Activated CD4-positive, alpha-beta T cell treated with anti-CD3 and anti-CD28 coated beads for 36 hours (primary cell): ENCODE measurements at regions not wholly inside any gene's neighbourhood (a gene's known extent, or its start where the extent isn't known, plus 50 kb on each side); places are given as distances from the start of the nearest gene placed in this dataset.

Experiments
- ATAC-seq: fragments of 200-7000 bp; cut with Tn5 transposase; one replicate; pipeline ENCODE4 v1.10.0; 2021; ENCODE audit warnings: mild to moderate bottlenecking, moderate library complexity
- CTCF ChIA-PET: fragments of 350-600 bp; sonication (Branson Sonifier 250); formaldehyde crosslinking; loops from one replicate; lab custom pipeline; 2021; ENCODE audit warnings: antibody characterized with exemption; lab: Charles Lee
- POLR2A ChIA-PET: fragments of 350-600 bp; sonication (Branson Sonifier 250); formaldehyde crosslinking; loops from one replicate; lab custom pipeline; 2021; ENCODE audit warnings: antibody characterized with exemption, inconsistent platforms; lab: Charles Lee
- DNase-seq: peaks from one replicate; pipeline ENCODE4 v3.0.0-alpha.2; 2020
- H3K27ac Mint-ChIP-seq: one replicate; pipeline ENCODE4 v1.8.0; 2021; ENCODE audit warnings: mixed read lengths
- H3K27me3 Mint-ChIP-seq: one replicate; pipeline ENCODE4 v1.8.0; 2021; ENCODE audit warnings: mixed read lengths
- H3K36me3 Mint-ChIP-seq: one replicate; pipeline ENCODE4 v1.8.0; 2021; ENCODE audit warnings: low read depth, mixed read lengths
- H3K4me1 Mint-ChIP-seq: one replicate; pipeline ENCODE4 v1.8.0; 2021; ENCODE audit warnings: mixed read lengths
- H3K4me3 Mint-ChIP-seq: one replicate; pipeline ENCODE4 v1.8.0; 2021; ENCODE audit warnings: mild to moderate bottlenecking, moderate library complexity, mixed read lengths
- H3K9me3 Mint-ChIP-seq: one replicate; pipeline ENCODE4 v1.8.0; 2021; ENCODE audit warnings: low read depth, mixed read lengths
- intact Hi-C, 2 experiments: fragments of 100-400 bp; cut with DNase I in 1 of 2; cut with micrococcal nuclease in 1 of 2; formaldehyde crosslinking; loops; one replicate each; pipeline versions ENCODE4 v1.14.2 to v1.15.1; 2022 to 2024; cut with DNase I, micrococcal nuclease

DNA sequence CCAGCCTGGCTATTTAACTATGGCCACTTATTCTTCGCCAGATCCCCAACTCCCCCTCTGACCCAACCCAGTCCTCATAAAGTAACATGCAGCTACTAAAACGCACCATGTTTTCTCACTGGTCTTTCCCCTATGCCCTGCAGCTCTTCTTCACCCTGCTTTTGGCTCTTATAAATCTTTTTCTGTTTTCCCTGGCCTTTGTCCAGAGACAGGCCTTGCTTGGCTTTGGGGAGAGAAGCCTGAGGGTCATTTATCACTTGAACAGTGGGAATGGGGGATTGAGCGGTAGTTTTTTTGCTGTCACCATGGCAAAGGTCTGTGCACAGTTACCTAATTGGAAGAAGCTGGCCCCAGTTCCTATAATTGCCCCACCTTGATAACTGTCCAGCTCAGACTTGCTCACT is 202.9 kb upstream of the NT5C1B start:
- Mint-ChIP-seq H3K27ac (no peak overlapping the region), H3K27me3 (no peaks in the 10 kb centered on the region), H3K4me1 (no peaks in the 10 kb centered on the region), H3K36me3 (no peaks in the 10 kb centered on the region), H3K9me3 (no peaks in the 10 kb centered on the region), H3K4me3 (no peak overlapping the region)
- POLR2A ChIA-PET, result no interaction called here
- ATAC-seq (no peak), DNase-seq (no peak)
- CTCF ChIA-PET, result interaction anchor here (0.8 kb wide), 1 partner anchor 9 kb away, joined by 3 read pairs; no protein-coding TSS in a partner anchor
- intact Hi-C loops, result no loop called here

DNA sequence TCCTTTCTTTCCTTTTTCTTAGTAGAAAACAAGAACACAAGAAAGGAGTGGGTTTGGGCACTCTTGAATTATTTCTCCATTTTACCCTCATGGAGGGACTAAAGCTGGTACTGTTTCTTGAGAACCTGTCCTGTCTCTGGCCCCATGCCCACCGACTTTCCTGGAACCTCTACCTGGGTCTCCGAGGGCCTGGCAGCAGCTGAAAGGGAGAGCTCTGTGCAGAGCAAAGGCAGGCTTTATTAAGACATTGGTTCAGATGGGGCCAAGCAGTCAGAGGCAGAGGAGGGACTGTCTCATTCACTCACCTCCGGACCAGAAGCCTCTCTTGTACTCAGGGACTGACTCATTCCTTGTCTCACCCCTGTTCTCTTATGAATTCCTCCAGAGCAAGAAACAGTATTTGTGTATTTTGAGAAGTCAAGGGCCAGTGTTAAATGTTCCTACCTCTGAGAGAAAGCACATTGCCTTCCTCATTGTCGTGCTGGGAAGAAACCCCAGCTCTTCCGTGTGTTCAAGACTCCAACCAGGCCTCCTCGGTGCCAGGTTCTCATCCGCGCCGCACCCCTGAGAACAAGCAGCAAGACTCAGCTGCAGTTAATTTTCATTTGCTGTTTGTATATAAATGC is 201.9 kb upstream of the NT5C1B start:
- ATAC-seq (no peak), DNase-seq (no peak)
- no peak overlapping the region for H3K4me3 Mint-ChIP-seq
- CTCF ChIA-PET, result no interaction called here
- intact Hi-C loops, result no loop called here
- no peak overlapping the region for H3K27ac Mint-ChIP-seq
- no peaks in the 10 kb centered on the region for H3K9me3 Mint-ChIP-seq
- H3K27me3 Mint-ChIP-seq, result no peaks in the 10 kb centered on the region
- no peaks in the 10 kb centered on the region for H3K36me3 Mint-ChIP-seq
- POLR2A ChIA-PET, result no interaction called here
- H3K4me1 Mint-ChIP-seq, result no peaks in the 10 kb centered on the region

DNA sequence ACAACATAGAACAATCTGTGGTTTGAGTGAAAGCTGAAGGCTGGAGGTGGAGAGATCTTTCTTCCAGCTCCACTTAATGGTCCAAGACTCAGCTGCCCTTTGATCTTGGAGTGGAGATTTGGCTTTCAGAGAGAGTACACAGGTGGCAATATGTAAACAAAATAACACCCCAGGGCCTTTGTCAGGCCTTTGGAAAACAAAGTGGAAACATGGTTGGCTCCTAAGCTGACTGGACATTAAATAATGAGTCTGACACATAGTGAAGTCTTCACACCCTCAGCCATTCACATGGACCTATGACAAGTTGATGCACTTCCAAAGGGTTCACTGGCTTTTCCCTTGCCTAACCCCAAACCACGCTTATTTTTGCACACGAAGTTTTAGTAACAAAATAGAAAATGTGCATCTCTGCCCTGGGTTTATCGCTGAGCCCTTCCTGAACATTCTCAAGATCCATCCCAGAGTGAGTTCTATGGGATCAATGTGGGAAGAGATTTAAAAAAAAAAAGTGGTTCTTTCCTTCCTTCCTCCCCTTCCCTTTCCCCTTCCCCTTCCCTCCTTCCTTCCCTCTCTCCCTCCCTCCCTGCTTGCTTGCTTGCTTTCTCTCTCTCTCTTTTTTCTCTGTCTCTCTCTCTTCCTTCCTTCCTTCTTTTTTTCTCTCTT is 201.3 kb upstream of the NT5C1B start:
- ChIA-PET CTCF (no interaction called here), POLR2A (no interaction called here)
- Mint-ChIP-seq H3K4me3 (no peak overlapping the region), H3K4me1 (no peaks in the 10 kb centered on the region), H3K36me3 (no peaks in the 10 kb centered on the region), H3K27ac (no peak overlapping the region), H3K9me3 (no peaks in the 10 kb centered on the region), H3K27me3 (no peaks in the 10 kb centered on the region)
- intact Hi-C loops, result no loop called here
- ATAC-seq (no peak), DNase-seq (no peak)

DNA sequence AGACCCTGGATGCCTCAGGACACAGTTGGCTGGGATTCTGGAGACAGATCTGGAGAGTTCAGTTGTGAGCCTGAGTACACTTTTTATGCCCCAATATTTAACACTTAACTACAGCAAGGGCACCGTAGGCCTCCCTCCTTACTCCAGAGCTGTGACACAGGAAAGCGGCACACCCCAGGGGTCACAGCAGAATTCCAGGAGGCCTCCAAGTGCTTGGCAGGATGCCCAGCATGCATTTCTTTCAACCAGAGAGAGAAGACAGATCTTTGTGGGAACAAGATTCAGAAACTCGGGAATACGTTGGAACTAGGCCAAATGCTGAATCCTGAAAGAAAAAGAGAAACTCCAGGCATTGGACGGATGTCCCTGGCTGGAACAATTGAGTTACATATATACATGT is 199.2 kb upstream of the NT5C1B start:
- H3K9me3 Mint-ChIP-seq, result no peaks in the 10 kb centered on the region
- ChIA-PET CTCF (no interaction called here), POLR2A (no interaction called here)
- ATAC-seq (no peak), DNase-seq (no peak)
- H3K4me3 Mint-ChIP-seq, result no peak overlapping the region
- peaks cover 5% of the 10 kb centered on the region for H3K36me3 Mint-ChIP-seq
- no peak overlapping the region for H3K27ac Mint-ChIP-seq
- H3K27me3 Mint-ChIP-seq, result no peaks in the 10 kb centered on the region
- H3K4me1 Mint-ChIP-seq, result no peaks in the 10 kb centered on the region
- intact Hi-C loops, result no loop called here

DNA sequence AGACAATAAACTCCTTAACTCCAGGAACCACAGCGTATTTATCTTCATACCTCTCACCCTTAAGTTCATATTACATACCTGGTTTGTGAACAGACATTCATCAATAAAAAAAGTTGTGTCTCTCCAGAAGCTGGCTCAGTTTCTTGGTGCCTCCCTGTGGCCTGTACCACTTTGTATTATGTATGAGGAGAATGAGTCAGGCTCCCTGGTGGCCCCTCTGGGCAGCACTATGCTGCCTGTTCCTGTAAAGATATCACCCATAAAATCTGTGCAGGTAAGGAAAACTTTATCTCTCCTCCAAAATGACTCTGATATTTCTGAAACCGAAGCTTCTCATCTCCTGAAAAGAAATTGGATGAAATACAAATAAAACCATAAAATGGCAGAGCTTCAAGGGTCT is 198.4 kb upstream of the NT5C1B start:
- ChIA-PET POLR2A (no interaction called here), CTCF (no interaction called here)
- ATAC-seq (no peak), DNase-seq (no peak)
- Mint-ChIP-seq H3K9me3 (no peaks in the 10 kb centered on the region), H3K4me3 (no peak overlapping the region), H3K4me1 (no peaks in the 10 kb centered on the region), H3K27ac (no peak overlapping the region), H3K36me3 (peaks cover 5% of the 10 kb centered on the region), H3K27me3 (no peaks in the 10 kb centered on the region)
- intact Hi-C loops, result no loop called here

DNA sequence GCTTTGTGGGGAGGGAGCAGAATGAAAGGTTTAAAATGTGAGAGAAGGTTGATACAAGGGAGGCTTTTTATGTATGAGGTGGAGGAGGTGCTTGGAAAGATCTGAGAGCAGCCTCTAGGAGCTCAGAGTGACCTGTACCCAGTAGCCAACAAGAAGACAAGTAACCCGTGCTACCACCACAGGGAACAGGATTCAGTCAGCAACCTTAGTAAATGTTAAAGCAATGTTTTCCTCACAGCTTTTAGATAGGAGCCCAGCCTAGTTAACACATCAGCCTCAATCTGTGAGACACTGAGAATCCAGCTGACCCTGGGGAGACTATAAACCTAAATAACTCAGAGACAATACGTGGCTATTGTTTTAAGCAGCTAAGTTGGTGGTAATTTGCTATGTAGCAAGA is 194.9 kb upstream of the NT5C1B start:
- H3K27ac Mint-ChIP-seq, result no peak overlapping the region

DNA sequence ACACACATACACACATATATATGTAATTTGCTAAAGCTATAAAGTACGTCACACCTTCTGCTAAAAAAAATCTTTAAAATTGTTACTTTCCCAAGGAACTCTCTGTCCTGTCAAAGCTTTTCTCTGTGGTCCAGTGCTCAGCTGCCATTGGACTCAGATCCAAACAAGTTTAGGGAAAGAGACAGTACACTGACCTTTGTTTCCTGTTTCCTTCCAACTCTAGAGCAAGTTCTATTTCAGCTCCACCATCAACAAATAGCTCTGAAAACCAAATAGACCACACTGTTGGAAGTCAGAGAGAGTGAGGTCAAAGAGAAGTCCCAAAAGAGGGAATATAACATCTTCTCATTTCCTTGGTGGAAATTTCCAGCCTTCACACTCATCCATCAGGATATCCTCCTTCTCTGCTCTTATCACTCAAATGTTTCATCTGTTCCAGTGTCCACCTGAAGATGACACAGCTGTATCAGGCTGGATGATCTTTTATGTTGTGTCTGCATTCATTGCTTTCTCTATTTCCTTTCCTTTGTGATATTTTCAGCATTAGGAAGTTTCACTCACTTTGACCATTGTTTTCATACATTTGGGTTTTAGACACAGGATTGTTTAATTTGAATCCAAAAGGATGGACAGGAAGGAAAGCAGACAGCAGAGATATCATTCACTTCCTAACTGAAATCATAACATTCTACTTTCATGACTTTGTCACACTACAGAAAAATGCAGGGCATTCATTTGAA is 192.3 kb upstream of the NT5C1B start:
- DNase-seq (no peak), ATAC-seq (no peak)
- ChIA-PET POLR2A (no interaction called here), CTCF (no interaction called here)
- H3K27me3 Mint-ChIP-seq, result no peaks in the 10 kb centered on the region
- no peaks in the 10 kb centered on the region for H3K9me3 Mint-ChIP-seq
- intact Hi-C loops, result no loop called here
- H3K36me3 Mint-ChIP-seq, result peaks cover 5% of the 10 kb centered on the region
- no peak overlapping the region for H3K27ac Mint-ChIP-seq
- no peaks in the 10 kb centered on the region for H3K4me1 Mint-ChIP-seq
- H3K4me3 Mint-ChIP-seq, result no peak overlapping the region

More for the DNA sequence above, 194.9 kb upstream of the NT5C1B start:
- H3K27me3 Mint-ChIP-seq, result no peaks in the 10 kb centered on the region
- ATAC-seq, result no peak
- CTCF ChIA-PET, result no interaction called here
- no peak overlapping the region for H3K4me3 Mint-ChIP-seq
- peaks cover 5% of the 10 kb centered on the region for H3K36me3 Mint-ChIP-seq
- no peaks in the 10 kb centered on the region for H3K4me1 Mint-ChIP-seq
- intact Hi-C loops, result no loop called here
- H3K9me3 Mint-ChIP-seq, result no peaks in the 10 kb centered on the region
- no peak for DNase-seq
- POLR2A ChIA-PET, result no interaction called here

DNA sequence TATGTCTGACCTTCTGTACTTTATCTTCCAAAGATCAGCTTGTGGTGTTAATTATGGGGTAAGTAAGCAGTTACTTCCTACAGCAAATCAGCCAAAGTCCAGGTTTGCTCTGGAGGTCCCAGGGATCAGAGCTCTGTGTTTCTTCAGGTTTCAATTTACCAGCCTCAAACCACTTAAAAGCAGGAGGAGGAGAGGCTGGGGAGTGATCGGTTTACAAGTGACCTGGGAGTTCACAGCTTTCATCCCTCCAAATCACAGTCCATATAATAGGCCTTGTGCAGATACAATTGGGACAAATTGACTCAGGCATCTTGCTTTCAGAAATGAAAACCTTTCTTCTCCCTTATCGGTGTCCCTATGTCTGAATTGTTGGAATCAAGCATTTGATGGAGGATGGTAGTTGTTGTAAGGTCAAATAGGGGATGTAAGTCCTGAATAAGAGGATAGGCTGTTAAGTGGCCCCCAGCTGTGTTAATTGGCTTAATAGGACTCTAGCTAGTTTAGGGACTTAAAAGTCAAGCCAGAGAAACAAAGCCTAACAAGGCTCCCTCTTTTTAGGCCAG is 188.0 kb upstream of the NT5C1B start:
- no peaks in the 10 kb centered on the region for H3K9me3 Mint-ChIP-seq
- POLR2A ChIA-PET, result no interaction called here
- CTCF ChIA-PET, result no interaction called here
- DNase-seq (no peak), ATAC-seq (no peak)
- no peak overlapping the region for H3K27ac Mint-ChIP-seq
- intact Hi-C loops, result no loop called here
- no peaks in the 10 kb centered on the region for H3K36me3 Mint-ChIP-seq
- H3K27me3 Mint-ChIP-seq, result no peaks in the 10 kb centered on the region
- H3K4me3 Mint-ChIP-seq, result no peak overlapping the region
- no peaks in the 10 kb centered on the region for H3K4me1 Mint-ChIP-seq

DNA sequence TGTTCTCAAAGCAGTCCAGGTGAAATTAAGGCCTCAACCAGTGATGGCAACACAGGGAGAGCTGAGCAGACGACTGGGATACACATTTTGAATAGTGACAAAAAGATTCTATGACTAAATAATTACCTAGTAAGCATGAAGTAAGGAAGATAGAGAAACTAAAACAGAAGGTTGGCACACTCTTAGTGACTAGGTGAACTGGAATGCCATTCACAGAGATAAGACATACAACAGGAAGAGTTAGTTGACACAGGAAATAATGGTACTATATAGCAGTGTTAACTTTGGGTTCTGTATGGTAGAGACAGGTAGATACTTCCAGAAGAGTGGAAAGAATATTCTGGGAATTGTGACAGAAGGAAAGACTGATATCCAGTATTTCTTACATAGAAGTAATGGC is 181.8 kb upstream of the NT5C1B start:
- Mint-ChIP-seq H3K36me3 (no peaks in the 10 kb centered on the region), H3K27me3 (no peaks in the 10 kb centered on the region)
- CTCF ChIA-PET, result no interaction called here

DNA sequence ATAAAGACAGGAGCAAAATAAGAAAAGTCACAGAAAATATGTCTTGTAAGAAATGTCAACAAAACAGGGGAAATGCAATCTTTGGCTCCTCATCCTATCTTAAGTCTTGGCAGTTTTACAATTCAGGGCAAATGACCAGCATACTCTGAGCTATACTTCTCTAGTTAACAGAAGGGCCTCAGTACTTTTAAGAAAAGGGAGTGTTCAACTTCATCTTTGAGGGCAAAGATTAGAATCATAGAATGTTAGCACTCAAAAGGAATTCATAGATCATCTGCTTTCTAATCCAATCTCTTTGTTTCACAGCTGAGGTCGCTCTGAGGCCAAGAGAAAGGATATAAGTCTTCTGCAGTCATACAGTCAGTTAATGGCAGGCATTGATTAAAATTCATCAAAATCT is 174.0 kb upstream of the NT5C1B start:
- intact Hi-C loops, result no loop called here
- CTCF ChIA-PET, result interaction anchor here (0.7 kb wide), 1 partner anchor 406 kb away, joined by 3 read pairs; no protein-coding TSS in a partner anchor
- Mint-ChIP-seq H3K36me3 (peaks cover 2% of the 10 kb centered on the region), H3K4me1 (no peaks in the 10 kb centered on the region), H3K4me3 (no peak overlapping the region), H3K9me3 (peaks cover 9% of the 10 kb centered on the region), H3K27me3 (no peaks in the 10 kb centered on the region), H3K27ac (no peak overlapping the region)
- no peak for ATAC-seq
- POLR2A ChIA-PET, result no interaction called here
- no peak for DNase-seq

More for the DNA sequence above, 181.8 kb upstream of the NT5C1B start:
- Mint-ChIP-seq H3K27ac (no peak overlapping the region), H3K9me3 (peaks cover 14% of the 10 kb centered on the region), H3K4me3 (no peak overlapping the region), H3K4me1 (no peaks in the 10 kb centered on the region)
- no peak for DNase-seq
- intact Hi-C loops, result no loop called here
- POLR2A ChIA-PET, result no interaction called here
- no peak for ATAC-seq

DNA sequence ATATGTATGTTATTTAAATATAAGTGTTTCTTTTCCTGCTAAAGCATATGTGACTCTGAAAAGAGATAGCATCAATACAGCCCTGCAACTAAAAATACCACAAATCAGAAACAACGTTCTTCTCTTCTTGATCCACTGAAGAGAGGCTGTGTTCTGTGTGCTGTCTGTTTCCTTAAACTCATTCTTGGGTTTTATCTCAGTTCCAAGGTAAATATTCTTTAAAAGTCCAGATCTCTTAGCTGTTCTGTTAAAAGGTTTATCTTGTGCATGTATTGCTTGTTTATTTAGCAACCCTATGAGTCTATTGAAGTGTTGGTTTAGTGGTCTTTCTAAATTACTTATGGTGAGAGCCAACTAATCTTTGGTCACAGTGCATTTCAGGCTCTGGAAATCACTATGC is 173.3 kb upstream of the NT5C1B start:
- ATAC-seq, result no peak
- Mint-ChIP-seq H3K36me3 (peaks cover 2% of the 10 kb centered on the region), H3K27me3 (no peaks in the 10 kb centered on the region), H3K4me1 (no peaks in the 10 kb centered on the region), H3K9me3 (peaks cover 6% of the 10 kb centered on the region), H3K27ac (no peak overlapping the region), H3K4me3 (no peak overlapping the region)
- no peak for DNase-seq
- CTCF ChIA-PET, result no interaction called here
- POLR2A ChIA-PET, result no interaction called here
- intact Hi-C loops, result no loop called here
